ENCODE measurements at regions not wholly inside any gene's neighbourhood (a gene's known extent, or its start where the extent isn't known, plus 50 kb on each side); places are given as distances from the start of the nearest gene placed in this dataset.

GRCh38 chr10:76666891-76667290 lies 970.7 kb downstream of the KCNMA1 start:
- no peaks in the 10 kb centered on the region for H3K36me3 ChIP-seq
- 86 to 100% (median 89%) methylated on average over 1 of the region's 1 CpG for WGBS, 4 donors
- ATAC-seq: no peak
- intact Hi-C loops (cut with DNase I): no loop called here
- no peak for TF ChIP-seq CTCF (IDR thresholded peaks at IDR 0.05)
- TF ChIP-seq POLR2A (IDR thresholded peaks at IDR 0.05): no peak
- no peaks in the 10 kb centered on the region for H3K4me1 ChIP-seq
- no peaks in the 10 kb centered on the region for H3K27me3 ChIP-seq
- no peak overlapping the region for H3K4me3 ChIP-seq
- H3K27ac ChIP-seq: no peak overlapping the region
- H3K9me3 ChIP-seq: peaks cover 0 to 8% (median 0%) of the 10 kb centered on the region in 12 donors
- DNase-seq: no peak

- no peak for TF ChIP-seq POLR2A (IDR thresholded peaks at IDR 0.05)
- no peak for TF ChIP-seq CTCF (IDR thresholded peaks at IDR 0.05)
- ATAC-seq (no peak), DNase-seq (no peak)
- no peaks in the 10 kb centered on the region for H3K27me3 ChIP-seq
- 92 to 95% (median 93%) methylated on average over 4 of the region's 4 CpGs for WGBS, 4 donors
- H3K4me1 ChIP-seq: no peaks in the 10 kb centered on the region
- no peak overlapping the region for H3K27ac ChIP-seq
- H3K9me3 ChIP-seq: peaks cover 0 to 8% (median 0%) of the 10 kb centered on the region in 12 donors
- intact Hi-C loops (cut with DNase I): no loop called here
- H3K36me3 ChIP-seq: no peaks in the 10 kb centered on the region
- no peak overlapping the region for H3K4me3 ChIP-seq
Measured at GRCh38 chr10:76665029-76665428, 972.6 kb downstream of the KCNMA1 start.

GRCh38 chr10:76657337-76658012 lies 980.1 kb downstream of the KCNMA1 start:
- intact Hi-C loops (cut with DNase I): no loop called here
- no peak for TF ChIP-seq CTCF (IDR thresholded peaks at IDR 0.05)
- TF ChIP-seq POLR2A (IDR thresholded peaks at IDR 0.05): no peak
- no peaks in the 10 kb centered on the region for H3K4me1 ChIP-seq
- H3K27me3 ChIP-seq: no peaks in the 10 kb centered on the region
- H3K27ac ChIP-seq: no peak overlapping the region
- no peak overlapping the region for H3K4me3 ChIP-seq
- DNase-seq: no peak
- ATAC-seq: no peak
- H3K9me3 ChIP-seq: no peaks in the 10 kb centered on the region
- H3K36me3 ChIP-seq: no peaks in the 10 kb centered on the region

- intact Hi-C loops (cut with DNase I): no loop called here
- Histone ChIP-seq H3K27ac (peak overlapping the region in 1 of 12 donors; percentile 61), H3K9me3 (no peaks in the 10 kb centered on the region), H3K4me3 (no peak overlapping the region), H3K4me1 (no peaks in the 10 kb centered on the region), H3K36me3 (no peaks in the 10 kb centered on the region), H3K27me3 (no peaks in the 10 kb centered on the region)
- ATAC-seq (no peak), DNase-seq (no peak)
- no peak for TF ChIP-seq CTCF (IDR thresholded peaks at IDR 0.05)
- WGBS, 4 donors: 69 to 83% (median 75%) methylated on average over 4 of the region's 4 CpGs
Measured at GRCh38 chr10:76651154-76651553, 986.5 kb downstream of the KCNMA1 start.

All from heart left ventricle (tissue), 16 donors.